ENCODE measurements at regions not wholly inside any gene's neighbourhood (a gene's known extent, or its start where the extent isn't known, plus 50 kb on each side); places are given as distances from the start of the nearest gene placed in this dataset.

- TF ChIP-seq EZH2phosphoT487 (IDR thresholded peaks at IDR 0.05; ENCODE audit: borderline replicate concordance, low read length) (no peak), CTCF (IDR thresholded peaks at IDR 0.05; ENCODE audit: low read depth, low read length, poor library complexity, severe bottlenecking) (no peak)
These were observed 369.2 kb downstream of the PLK2 start for GRCh38 chr5:58090704-58091103.

Measured in DOHH2 (cell line).